GM12892 (cell line): ENCODE measurements at regions not wholly inside any gene's neighbourhood (a gene's known extent, or its start where the extent isn't known, plus 50 kb on each side); places are given as distances from the start of the nearest gene placed in this dataset.

Experiments used
- POLR2A ChIP-seq: IDR thresholded peaks from 2 replicates; pipeline ENCODE4 v1.6.1; 2011; ENCODE audit warnings: low read depth, low read length, control low read depth
- POLR2AphosphoS5 ChIP-seq: IDR thresholded peaks from 2 replicates; pipeline ENCODE4 v1.6.1; 2011; ENCODE audit warnings: low read depth, low read length, control low read depth

DNA sequence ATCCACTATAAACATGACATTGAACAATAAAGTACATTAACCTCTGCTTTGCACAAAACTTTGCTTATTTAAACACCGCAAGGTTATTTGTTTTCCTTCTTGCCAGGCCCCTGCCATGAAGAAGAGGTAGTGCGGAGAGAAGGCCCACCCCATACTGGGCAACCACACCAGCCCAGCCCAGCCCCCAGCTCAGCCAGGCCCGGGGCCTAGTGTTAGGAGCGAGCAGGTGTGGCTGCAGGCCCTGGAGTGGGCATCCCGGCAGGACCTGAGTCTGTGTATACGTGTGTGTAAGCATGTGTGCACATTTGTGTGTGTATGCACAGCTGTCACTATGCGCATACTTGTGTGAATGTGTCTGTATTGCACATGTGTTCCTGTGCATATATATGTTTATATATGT is 90.4 kb upstream of the MVB12B start:
- TF ChIP-seq POLR2AphosphoS5 (no peak), POLR2A (no peak)
